IPS DF 19.7 (cell line): ENCODE measurements at regions not wholly inside any gene's neighbourhood (a gene's known extent, or its start where the extent isn't known, plus 50 kb on each side); places are given as distances from the start of the nearest gene placed in this dataset.

Experiments
- DNase-seq: peaks from one replicate; pipeline ENCODE4 v3.0.0-alpha.2; 2013; ENCODE audit warnings: low read depth, low spot score

GRCh38 chr3:66133050-66133757 is 87.6 kb upstream of the SLC25A26 start:
- DNase-seq, result no peak

GRCh38 chr3:66128623-66129022 is 89.9 kb upstream of the MAGI1 start:
- no peak for DNase-seq

DNA sequence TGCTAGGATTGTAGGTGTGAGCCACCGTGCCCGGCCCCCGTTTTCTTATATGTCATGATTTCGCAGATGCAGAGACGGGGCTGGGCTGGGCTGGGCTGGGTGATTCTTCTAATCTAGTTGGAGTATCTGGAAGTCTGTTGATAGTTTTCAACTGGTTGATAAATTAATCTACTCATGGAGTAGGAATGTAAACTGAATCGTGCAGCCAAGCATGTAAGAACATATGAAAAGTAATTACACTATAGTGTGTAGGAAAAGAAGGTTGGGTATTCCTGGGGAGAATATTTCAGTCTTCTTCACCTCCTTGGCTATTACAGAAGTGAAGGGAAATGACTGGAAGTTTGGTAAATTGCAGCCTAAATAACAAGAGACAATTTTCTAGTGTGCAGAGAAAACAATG is 82.6 kb upstream of the MAGI1 start:
- no peak for DNase-seq

- peak; percentile 78 for DNase-seq
These were observed 77.3 kb upstream of the MAGI1 start for GRCh38 chr3:66115858-66116654.

GRCh38 chr3:66113542-66113941 is 74.8 kb upstream of the MAGI1 start:
- no peak for DNase-seq

DNA sequence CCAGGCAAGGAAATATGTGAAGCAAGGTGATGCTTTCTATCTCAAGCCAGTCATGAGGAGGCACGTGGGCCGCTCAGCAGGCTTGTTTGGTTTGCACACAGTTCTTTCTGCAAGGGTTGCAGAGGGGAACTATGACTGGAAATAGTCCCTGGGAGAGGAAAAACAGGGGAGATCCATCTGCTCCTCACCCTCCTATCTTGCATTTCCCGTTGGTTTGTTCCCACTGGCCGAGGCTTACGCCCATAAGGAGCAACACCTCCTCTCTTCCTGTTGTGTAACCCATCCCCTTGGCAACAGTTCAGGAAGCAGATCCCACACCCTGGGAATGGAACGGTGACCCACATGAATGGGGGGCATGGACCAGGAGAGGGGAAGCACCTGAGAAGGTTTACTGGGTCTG is 72.1 kb upstream of the MAGI1 start:
- DNase-seq, result peak; percentile 45

DNA sequence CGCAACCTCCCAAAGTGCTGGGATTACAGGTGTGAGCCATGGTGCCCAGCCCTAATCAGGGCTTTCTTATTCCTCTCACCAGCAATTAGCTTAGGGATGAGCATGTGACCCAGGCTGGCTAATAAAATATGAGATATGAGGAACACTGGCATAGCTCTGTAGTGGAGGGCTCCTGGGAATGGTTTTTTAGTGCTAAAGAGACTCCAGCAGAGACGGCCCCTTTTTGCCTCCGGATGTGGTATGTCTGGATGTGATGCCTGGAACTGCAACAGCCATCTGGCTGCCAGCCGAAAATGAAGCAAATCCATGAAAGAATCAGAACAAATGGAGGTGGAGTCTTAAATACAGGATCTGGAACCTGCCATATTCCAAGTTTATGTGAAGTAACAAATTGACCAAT is 69.1 kb upstream of the MAGI1 start:
- no peak for DNase-seq

GRCh38 chr3:66106788-66107187 is 68.1 kb upstream of the MAGI1 start:
- DNase-seq, result no peak

GRCh38 chr3:66104535-66104934 is 65.8 kb upstream of the MAGI1 start:
- no peak for DNase-seq

GRCh38 chr3:66103729-66104128 is 65.0 kb upstream of the MAGI1 start:
- no peak for DNase-seq

GRCh38 chr3:66101901-66102300 is 63.2 kb upstream of the MAGI1 start:
- no peak for DNase-seq

DNA sequence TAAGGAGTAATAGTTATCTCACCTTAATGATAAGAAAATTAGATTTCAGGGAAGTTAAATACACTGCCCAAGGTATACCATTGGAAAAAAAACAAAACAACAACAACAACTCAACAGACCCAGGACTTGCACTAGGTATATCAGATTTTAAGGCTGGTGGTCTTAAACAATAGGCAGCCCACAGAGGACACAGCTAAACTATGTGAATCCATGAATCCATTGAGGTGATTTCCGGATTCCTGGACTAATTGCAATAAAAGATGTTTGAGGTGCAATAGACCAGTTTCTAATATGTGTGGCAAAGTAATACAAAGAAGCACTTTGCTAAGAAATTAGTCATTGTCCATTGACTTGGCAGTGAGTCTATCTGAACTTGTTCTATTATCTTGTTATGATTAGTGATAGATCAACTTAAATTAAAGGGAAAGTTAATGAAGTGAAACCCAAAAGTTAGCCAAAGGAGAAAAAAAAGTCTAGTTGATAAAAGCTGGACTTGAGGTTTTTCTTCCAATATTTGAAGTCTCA is 60.9 kb upstream of the MAGI1 start:
- DNase-seq, result no peak

DNA sequence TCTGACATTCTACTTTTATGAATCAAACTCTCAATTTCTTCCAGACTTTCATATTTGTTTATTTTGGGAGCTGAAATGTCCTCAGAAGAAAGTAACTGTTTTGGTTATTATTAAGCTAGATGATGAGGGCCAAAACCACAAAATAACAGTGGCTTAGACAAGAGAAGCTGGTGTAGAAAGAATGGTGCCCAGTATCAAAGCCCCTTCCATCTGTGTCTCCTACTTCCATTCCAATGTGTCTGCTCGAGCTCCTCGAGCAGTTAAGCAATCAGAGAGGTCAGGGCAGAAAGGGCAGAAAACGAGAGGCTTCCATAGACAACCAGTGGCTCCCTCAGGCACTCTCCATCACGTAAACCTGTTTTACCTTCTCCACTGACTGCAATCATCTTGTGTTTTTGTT is 59.7 kb upstream of the MAGI1 start:
- DNase-seq, result no peak

DNA sequence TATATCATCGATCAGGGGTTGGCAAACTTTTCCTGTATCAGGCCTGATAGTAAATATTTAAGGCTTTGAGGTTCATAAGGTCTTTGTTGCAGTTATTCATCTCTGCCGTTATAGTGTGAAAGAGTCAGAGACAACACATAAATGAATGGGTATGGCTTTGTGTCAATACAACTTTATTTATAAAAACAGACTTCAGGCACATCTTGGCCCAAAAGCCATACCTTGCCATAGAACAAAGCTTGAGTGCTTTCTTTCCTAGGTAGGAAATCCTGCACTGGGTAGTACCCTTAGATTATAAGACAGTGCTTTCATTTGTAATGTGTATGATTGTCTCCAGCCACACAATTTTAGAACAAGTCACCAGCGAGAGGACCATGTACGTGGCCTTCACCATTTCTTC is 58.9 kb upstream of the MAGI1 start:
- no peak for DNase-seq

GRCh38 chr3:66095295-66096001 is 56.7 kb upstream of the MAGI1 start:
- no peak for DNase-seq

- DNase-seq, result no peak
These were observed 55.3 kb upstream of the MAGI1 start for GRCh38 chr3:66093981-66094380.

DNA sequence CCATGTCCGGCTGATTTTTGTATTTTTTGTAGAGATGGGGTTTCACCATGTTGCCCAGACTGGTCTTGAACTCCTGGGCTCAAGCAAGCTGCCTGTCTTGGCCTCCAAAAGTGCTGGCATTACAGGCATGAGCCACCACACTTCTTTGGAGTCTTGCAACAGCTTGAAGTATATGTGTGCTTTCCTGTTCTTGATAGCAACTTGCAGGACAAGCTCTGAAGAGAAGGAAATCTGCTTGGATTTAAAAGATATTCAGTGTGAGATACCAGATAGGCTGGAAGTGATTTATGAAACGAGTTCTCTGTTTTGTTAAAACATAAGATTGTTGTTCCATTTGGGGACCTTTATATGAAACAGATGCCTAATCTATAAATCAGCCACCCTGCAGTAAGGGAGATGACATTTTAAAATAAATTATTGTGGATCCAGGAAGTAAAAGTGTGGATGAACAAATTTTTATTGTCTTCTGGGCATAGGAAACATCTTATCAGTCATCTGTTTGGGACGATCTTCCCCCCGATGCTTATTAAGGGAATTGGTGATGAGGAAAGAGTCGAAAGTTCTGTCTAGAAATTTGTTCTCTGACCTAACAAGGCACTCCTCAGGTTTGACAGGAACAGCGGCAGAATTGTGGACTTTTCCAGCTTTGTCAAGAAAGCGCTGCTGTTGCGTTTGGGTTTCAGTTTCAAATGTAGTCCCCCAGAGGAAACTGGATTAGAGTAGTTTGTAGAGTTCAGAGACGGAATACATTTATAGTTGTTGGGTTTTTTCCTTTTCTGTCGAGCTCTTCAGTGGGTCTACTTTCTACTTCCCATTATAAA is 53.7 kb upstream of the MAGI1 start:
- DNase-seq, result no peak
